ENCODE measurements at regions not wholly inside any gene's neighbourhood (a gene's known extent, or its start where the extent isn't known, plus 50 kb on each side); places are given as distances from the start of the nearest gene placed in this dataset.

GRCh38 chr22:22113701-22114100 is 130.9 kb upstream of the VPREB1 start:
- TF ChIP-seq YY1 (IDR thresholded peaks at IDR 0.05; ENCODE audit: low read depth, low read length) (no peak), CTCF (IDR thresholded peaks at IDR 0.05; ENCODE audit: control extremely low read depth in 1 of 3, insufficient read depth in 1 of 3, low read depth in 1 of 3, low read length in 3 of 3) (no peak), JUN (IDR thresholded peaks at IDR 0.05; ENCODE audit: low read depth, low read length) (no peak)
